ENCODE measurements at regions not wholly inside any gene's neighbourhood (a gene's known extent, or its start where the extent isn't known, plus 50 kb on each side); places are given as distances from the start of the nearest gene placed in this dataset.

DNA sequence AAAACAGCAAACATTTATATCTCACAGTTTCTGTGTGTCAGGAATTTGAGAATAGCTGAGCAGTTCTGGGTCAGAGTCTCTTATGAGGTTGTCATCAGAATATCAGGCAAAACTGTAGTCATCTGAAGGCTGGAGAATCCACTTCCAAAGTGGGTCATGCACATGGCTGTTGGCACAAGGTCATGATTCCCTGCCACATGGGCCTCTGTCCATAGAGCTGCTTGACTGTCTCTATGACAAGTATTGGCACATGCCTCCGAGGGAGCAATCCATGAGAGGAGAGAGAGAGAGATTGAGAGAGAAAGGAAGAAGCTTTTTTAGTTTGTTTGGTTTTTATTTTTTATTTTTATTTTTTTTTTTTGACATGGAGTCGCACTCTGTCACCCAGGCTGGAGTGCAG, 101.8 kb upstream of the DDX18 start:
- no peak overlapping the region for H3K4me3 ChIP-seq (ENCODE audit: low read depth in 1 of 3, low read length in 3 of 3)
- H3K9me3 ChIP-seq (ENCODE audit: control insufficient read depth in 4 of 4, low read length in 3 of 4): peaks cover 0 to 8% (median 3%) of the 10 kb centered on the region in 4 donors
- no peaks in the 10 kb centered on the region for H3K27me3 ChIP-seq (ENCODE audit: control insufficient read depth in 4 of 4, insufficient read depth in 4 of 4, low read length in 3 of 4)
- H3K36me3 ChIP-seq (ENCODE audit: control insufficient read depth in 4 of 4, insufficient read depth in 3 of 4, low read depth in 1 of 4, low read length in 3 of 4): no peaks in the 10 kb centered on the region
- no peak for DNase-seq (ENCODE audit: low spot score)
- TF ChIP-seq RXRA (IDR thresholded peaks at IDR 0.05): no peak
- no peak for TF ChIP-seq HNF4G (IDR thresholded peaks at IDR 0.05)
- no peak for TF ChIP-seq YY1 (IDR thresholded peaks at IDR 0.05)
- TF ChIP-seq, protein P1, sequence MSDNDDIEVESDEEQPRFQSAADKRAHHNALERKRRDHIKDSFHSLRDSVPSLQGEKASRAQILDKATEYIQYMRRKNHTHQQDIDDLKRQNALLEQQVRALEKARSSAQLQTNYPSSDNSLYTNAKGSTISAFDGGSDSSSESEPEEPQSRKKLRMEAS (IDR thresholded peaks at IDR 0.05): no peak
- no peak for TF ChIP-seq TAF1 (conservative IDR thresholded peaks at IDR 0.05)
- TF ChIP-seq FOXA1 (IDR thresholded peaks at IDR 0.05): no peak
- no peak for TF ChIP-seq JUND (IDR thresholded peaks at IDR 0.05)
- TF ChIP-seq, protein P2, sequence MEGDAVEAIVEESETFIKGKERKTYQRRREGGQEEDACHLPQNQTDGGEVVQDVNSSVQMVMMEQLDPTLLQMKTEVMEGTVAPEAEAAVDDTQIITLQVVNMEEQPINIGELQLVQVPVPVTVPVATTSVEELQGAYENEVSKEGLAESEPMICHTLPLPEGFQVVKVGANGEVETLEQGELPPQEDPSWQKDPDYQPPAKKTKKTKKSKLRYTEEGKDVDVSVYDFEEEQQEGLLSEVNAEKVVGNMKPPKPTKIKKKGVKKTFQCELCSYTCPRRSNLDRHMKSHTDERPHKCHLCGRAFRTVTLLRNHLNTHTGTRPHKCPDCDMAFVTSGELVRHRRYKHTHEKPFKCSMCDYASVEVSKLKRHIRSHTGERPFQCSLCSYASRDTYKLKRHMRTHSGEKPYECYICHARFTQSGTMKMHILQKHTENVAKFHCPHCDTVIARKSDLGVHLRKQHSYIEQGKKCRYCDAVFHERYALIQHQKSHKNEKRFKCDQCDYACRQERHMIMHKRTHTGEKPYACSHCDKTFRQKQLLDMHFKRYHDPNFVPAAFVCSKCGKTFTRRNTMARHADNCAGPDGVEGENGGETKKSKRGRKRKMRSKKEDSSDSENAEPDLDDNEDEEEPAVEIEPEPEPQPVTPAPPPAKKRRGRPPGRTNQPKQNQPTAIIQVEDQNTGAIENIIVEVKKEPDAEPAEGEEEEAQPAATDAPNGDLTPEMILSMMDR (IDR thresholded peaks at IDR 0.05; ENCODE audit: low read depth, low read length, missing input control): no peak
- no peak overlapping the region for H3K9ac ChIP-seq (ENCODE audit: low read depth in 1 of 2, low read length in 2 of 2)
- WGBS: 72% methylated on average over 2 of the region's 2 CpGs
- no peak overlapping the region for H3K27ac ChIP-seq (ENCODE audit: low read depth in 1 of 2, low read length in 2 of 2)
- H3K4me1 ChIP-seq (ENCODE audit: control insufficient read depth in 4 of 4, insufficient read depth in 4 of 4, low read length in 3 of 4): no peaks in the 10 kb centered on the region

DNA sequence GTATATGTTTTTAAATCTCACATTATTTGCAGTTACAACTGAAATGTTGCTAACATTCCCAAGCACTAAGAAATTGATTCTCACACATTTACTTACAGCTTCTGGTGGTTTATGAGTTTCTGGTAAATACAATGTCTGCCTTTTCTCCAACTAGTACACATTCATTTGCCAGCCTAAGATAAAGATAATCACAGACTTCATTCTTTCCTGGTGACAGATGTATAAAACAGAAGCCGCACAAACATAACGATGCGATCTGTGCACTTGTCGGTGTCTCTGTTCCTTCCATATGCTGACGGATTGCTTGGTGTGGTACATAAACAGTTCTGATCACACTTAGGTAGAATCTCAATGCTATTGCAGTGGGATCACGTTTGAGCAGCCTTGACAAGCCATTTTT, 100.4 kb upstream of the DDX18 start:
- Histone ChIP-seq H3K9ac (ENCODE audit: low read depth in 1 of 2, low read length in 2 of 2) (no peak overlapping the region), H3K4me1 (ENCODE audit: control insufficient read depth in 4 of 4, insufficient read depth in 4 of 4, low read length in 3 of 4) (no peaks in the 10 kb centered on the region), H3K27ac (ENCODE audit: low read depth in 1 of 2, low read length in 2 of 2) (no peak overlapping the region), H3K27me3 (ENCODE audit: control insufficient read depth in 4 of 4, insufficient read depth in 4 of 4, low read length in 3 of 4) (no peaks in the 10 kb centered on the region), H3K36me3 (ENCODE audit: control insufficient read depth in 4 of 4, insufficient read depth in 3 of 4, low read depth in 1 of 4, low read length in 3 of 4) (no peaks in the 10 kb centered on the region), H3K4me3 (ENCODE audit: low read depth in 1 of 3, low read length in 3 of 3) (no peak overlapping the region), H3K9me3 (ENCODE audit: control insufficient read depth in 4 of 4, low read length in 3 of 4) (peaks cover 0 to 8% (median 3%) of the 10 kb centered on the region in 4 donors)
- 77% methylated on average over 6 of the region's 6 CpGs for WGBS
- no peak for DNase-seq (ENCODE audit: low spot score)
- TF ChIP-seq, protein P2 (IDR thresholded peaks at IDR 0.05; ENCODE audit: low read depth, low read length, missing input control): no peak
- TF ChIP-seq FOXA2 (IDR thresholded peaks at IDR 0.05): no peak
- no peak for TF ChIP-seq GABPA (IDR thresholded peaks at IDR 0.05 in 1 of 2, conservative IDR thresholded peaks at IDR 0.05 in 1 of 2)
- TF ChIP-seq SP1 (IDR thresholded peaks at IDR 0.05): no peak
- no peak for TF ChIP-seq EGR1 (IDR thresholded peaks at IDR 0.05; ENCODE audit: low read depth in 2 of 2)
- TF ChIP-seq HNF4G (IDR thresholded peaks at IDR 0.05): no peak
- TF ChIP-seq REST (IDR thresholded peaks at IDR 0.05): no peak
- no peak for TF ChIP-seq TAF1 (conservative IDR thresholded peaks at IDR 0.05)
- TF ChIP-seq ATF3 (IDR thresholded peaks at IDR 0.05): no peak
- no peak for TF ChIP-seq YY1 (IDR thresholded peaks at IDR 0.05)
- no peak for TF ChIP-seq JUND (IDR thresholded peaks at IDR 0.05)

Measured in liver (tissue), 8 donors.